PC-3 (cell line): ENCODE measurements at regions not wholly inside any gene's neighbourhood (a gene's known extent, or its start where the extent isn't known, plus 50 kb on each side); places are given as distances from the start of the nearest gene placed in this dataset.

Experiments used
- ATAC-seq: fragments of 200-7000 bp; cut with Tn5 transposase; 2 replicates; pipeline ENCODE4 v1.9.1; 2020; ENCODE audit warnings: mild to moderate bottlenecking, moderate library complexity
- BruUV-seq: library from RNA; stranded (reverse); fragments of 400-500 nt; replicated peaks from 2 replicates; lab custom pipeline; 2021; lab: Mats Ljungman, UMichigan
- CTCF ChIA-PET: fragments of 300-600 bp; sonication (Branson Sonifier 250); formaldehyde crosslinking; loops from one replicate; lab custom pipeline; 2022; ENCODE audit warnings: antibody characterized with exemption; lab: Charles Lee
- POLR2A ChIA-PET: fragments of 300-600 bp; sonication (Branson Sonifier 250); formaldehyde crosslinking; loops from one replicate; lab custom pipeline; 2022; ENCODE audit warnings: antibody characterized with exemption; ENCODE audit not compliant: unreplicated experiment; lab: Charles Lee
- DNase-seq: peaks from one replicate; pipeline ENCODE4 v3.0.0-alpha.2; 2015
- H2AFZ ChIP-seq: fragments of 300-600 bp; sonication (generic); 2 replicates; pipeline ENCODE4 v1.6.0; 2016; ENCODE audit warnings: antibody characterized with exemption, low read length
- H3F3A ChIP-seq: fragments of 300-600 bp; sonication (generic); one replicate; pipeline ENCODE4 v1.6.0; 2017; ENCODE audit warnings: antibody characterized with exemption, low read length, control low read depth, mild to moderate bottlenecking; ENCODE audit not compliant: unreplicated experiment
- H3K27ac ChIP-seq: fragments of 300-600 bp; sonication (generic); 2 replicates; pipeline ENCODE4 v1.5.1; 2016; ENCODE audit warnings: mild to moderate bottlenecking, low read length
- H3K27me3 ChIP-seq: fragments of 300-600 bp; sonication (generic); 2 replicates; pipeline ENCODE4 v1.6.1; 2016; ENCODE audit warnings: low read length, mixed read lengths
- H3K36me3 ChIP-seq: fragments of 300-600 bp; sonication (generic); 2 replicates; pipeline ENCODE4 v1.6.1; 2016; ENCODE audit warnings: low read depth, mixed run types, low read length, mixed read lengths
- H3K4me1 ChIP-seq: fragments of 300-600 bp; sonication (generic); 2 replicates; pipeline ENCODE4 v1.5.1; 2016; ENCODE audit warnings: low read length; ENCODE audit not compliant: insufficient read depth
- H3K4me2 ChIP-seq: fragments of 300-600 bp; sonication (generic); 2 replicates; pipeline ENCODE4 v1.6.0; 2016; ENCODE audit warnings: low read length
- H3K4me3 ChIP-seq: fragments of 300-600 bp; sonication (generic); 2 replicates; pipeline ENCODE4 v1.5.1; 2016; ENCODE audit warnings: mild to moderate bottlenecking, low read length, mixed read lengths
- H3K79me2 ChIP-seq: fragments of 300-600 bp; sonication (generic); 2 replicates; pipeline ENCODE4 v1.6.1; 2017; ENCODE audit warnings: low read length, mixed read lengths
- H3K9ac ChIP-seq: fragments of 300-600 bp; sonication (generic); 2 replicates; pipeline ENCODE4 v1.6.0; 2016; ENCODE audit warnings: mild to moderate bottlenecking, low read length
- H3K9me2 ChIP-seq: fragments of 300-600 bp; sonication (generic); replicated peaks from 2 replicates; pipeline ENCODE4 v1.6.1; 2016; ENCODE audit warnings: mixed run types, low read length, mixed read lengths
- H3K9me3 ChIP-seq: fragments of 300-600 bp; sonication (generic); 2 replicates; pipeline ENCODE4 v1.6.1; 2016; ENCODE audit warnings: low read length, mixed read lengths
- H4K20me1 ChIP-seq: fragments of 300-600 bp; sonication (generic); 2 replicates; pipeline ENCODE4 v1.6.1; 2016; ENCODE audit warnings: low read length, mixed read lengths
- EZH2 ChIP-seq: fragments of 300-600 bp; sonication (generic); IDR thresholded peaks from one replicate; pipeline ENCODE4 v1.6.1; 2017; ENCODE audit warnings: antibody characterized with exemption, mild to moderate bottlenecking, low read length; ENCODE audit not compliant: unreplicated experiment
- EZH2phosphoT487 ChIP-seq: fragments of 300-600 bp; sonication (generic); IDR thresholded peaks from 2 replicates; pipeline ENCODE4 v1.6.1; 2018; ENCODE audit warnings: mild to moderate bottlenecking, antibody characterized with exemption, low read length, borderline replicate concordance
- intact Hi-C: fragments of 100-400 bp; cut with micrococcal nuclease; formaldehyde crosslinking; loops from 2 replicates; pipeline ENCODE4 v1.9.0; 2023
- TF ChIP-seq, protein P1 (sequence below): fragments of 300-600 bp; sonication (generic); conservative IDR thresholded peaks from 2 replicates; pipeline ENCODE4 v1.5.1; 2017; ENCODE audit warnings: antibody characterized with exemption, low read depth, mild to moderate bottlenecking, low read length

DNA sequence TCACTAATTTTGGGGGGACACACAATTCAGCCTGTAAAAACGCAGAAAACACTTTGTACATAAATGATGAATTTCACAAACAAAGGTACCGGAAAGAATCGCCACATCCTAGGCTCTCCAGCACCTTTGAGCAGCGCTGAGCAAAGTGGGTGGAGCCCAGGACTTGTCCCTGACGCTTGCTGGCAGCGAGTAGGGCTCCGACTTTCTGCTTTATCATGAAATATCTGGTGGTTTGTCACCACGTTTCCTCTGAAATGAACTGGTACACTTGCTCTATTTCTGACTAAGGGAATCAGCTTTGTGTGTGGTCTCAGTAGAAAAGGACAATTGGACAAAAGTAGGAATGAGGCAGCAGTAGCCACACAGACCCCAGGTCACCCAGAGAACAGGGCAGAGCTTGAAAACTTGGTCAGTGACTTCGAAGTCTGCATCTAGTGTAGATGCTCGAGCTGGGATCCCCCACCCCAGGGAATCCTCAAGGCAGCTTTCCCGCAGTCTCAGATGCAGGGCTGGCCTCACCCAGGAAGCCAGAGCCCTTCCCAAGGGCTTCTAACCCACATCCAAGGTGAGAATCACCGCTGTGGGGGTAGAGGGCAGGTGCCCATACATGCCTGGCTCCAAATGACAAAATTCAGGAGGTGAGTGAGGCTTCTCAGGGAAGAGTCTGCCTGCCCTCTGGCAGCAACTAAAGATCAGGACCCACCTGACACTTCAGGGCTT lies 85.3 kb upstream of the SOX1 start:
- DNase-seq: no peak
- CTCF ChIA-PET: no interaction called here
- TF ChIP-seq EZH2phosphoT487 (no peak), EZH2 (no peak)
- TF ChIP-seq, protein P1, sequence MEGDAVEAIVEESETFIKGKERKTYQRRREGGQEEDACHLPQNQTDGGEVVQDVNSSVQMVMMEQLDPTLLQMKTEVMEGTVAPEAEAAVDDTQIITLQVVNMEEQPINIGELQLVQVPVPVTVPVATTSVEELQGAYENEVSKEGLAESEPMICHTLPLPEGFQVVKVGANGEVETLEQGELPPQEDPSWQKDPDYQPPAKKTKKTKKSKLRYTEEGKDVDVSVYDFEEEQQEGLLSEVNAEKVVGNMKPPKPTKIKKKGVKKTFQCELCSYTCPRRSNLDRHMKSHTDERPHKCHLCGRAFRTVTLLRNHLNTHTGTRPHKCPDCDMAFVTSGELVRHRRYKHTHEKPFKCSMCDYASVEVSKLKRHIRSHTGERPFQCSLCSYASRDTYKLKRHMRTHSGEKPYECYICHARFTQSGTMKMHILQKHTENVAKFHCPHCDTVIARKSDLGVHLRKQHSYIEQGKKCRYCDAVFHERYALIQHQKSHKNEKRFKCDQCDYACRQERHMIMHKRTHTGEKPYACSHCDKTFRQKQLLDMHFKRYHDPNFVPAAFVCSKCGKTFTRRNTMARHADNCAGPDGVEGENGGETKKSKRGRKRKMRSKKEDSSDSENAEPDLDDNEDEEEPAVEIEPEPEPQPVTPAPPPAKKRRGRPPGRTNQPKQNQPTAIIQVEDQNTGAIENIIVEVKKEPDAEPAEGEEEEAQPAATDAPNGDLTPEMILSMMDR: no peak
- no peaks in the 10 kb centered on the region for H3K4me1 ChIP-seq
- H2AFZ ChIP-seq: no peak overlapping the region
- no peak for ATAC-seq
- no peaks in the 10 kb centered on the region for H3K9me2 ChIP-seq
- no TSS peak for BruUV-seq
- H3K27ac ChIP-seq: no peak overlapping the region
- no peaks in the 10 kb centered on the region for H3K9me3 ChIP-seq
- H3K79me2 ChIP-seq: no peaks in the 10 kb centered on the region
- no peaks in the 10 kb centered on the region for H4K20me1 ChIP-seq
- intact Hi-C loops: no loop called here
- H3K4me2 ChIP-seq: no peak overlapping the region
- 0 out of 2 replicates have a peak, but pooled peaks cover 2% of the 10 kb centered on the region for H3K27me3 ChIP-seq
- H3K36me3 ChIP-seq: no peaks in the 10 kb centered on the region
- H3K4me3 ChIP-seq: no peak overlapping the region
- POLR2A ChIA-PET: no interaction called here
- H3F3A ChIP-seq: no peaks in the 10 kb centered on the region
- H3K9ac ChIP-seq: no peak overlapping the region

DNA sequence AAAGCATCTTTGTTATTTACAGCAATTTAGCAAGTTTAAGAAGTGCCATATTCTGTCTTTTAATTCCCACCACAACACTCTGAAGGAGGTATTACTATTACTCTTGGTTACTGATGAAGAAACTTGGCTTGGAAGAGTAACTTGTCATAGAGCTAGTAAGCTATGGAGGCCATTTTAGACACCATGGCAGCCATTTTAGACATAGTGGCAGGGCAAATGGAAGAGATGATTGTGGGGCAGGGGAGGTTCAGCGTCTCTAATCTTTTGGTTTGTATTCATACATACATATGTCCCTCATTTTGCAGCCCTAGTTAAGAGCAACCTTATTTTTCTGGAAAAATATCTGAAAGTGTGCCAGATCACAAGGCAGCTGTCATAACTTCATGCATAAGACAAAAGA lies 82.6 kb upstream of the SOX1 start:
- no peak overlapping the region for H2AFZ ChIP-seq
- no peak for TF ChIP-seq EZH2
- TF ChIP-seq EZH2phosphoT487: no peak
- TF ChIP-seq, protein P1: no peak
- ATAC-seq (no peak), DNase-seq (no peak)
- H4K20me1 ChIP-seq: no peaks in the 10 kb centered on the region
- ChIA-PET CTCF (no interaction called here), POLR2A (no interaction called here)
- no peaks in the 10 kb centered on the region for H3F3A ChIP-seq
- H3K9ac ChIP-seq: no peak overlapping the region
- no peaks in the 10 kb centered on the region for H3K9me3 ChIP-seq
- no peaks in the 10 kb centered on the region for H3K36me3 ChIP-seq
- H3K27ac ChIP-seq: no peak overlapping the region
- H3K79me2 ChIP-seq: no peaks in the 10 kb centered on the region
- no TSS peak for BruUV-seq
- 0 out of 2 replicates have a peak, but pooled peaks cover 2% of the 10 kb centered on the region for H3K27me3 ChIP-seq
- no peak overlapping the region for H3K4me3 ChIP-seq
- no peaks in the 10 kb centered on the region for H3K9me2 ChIP-seq
- intact Hi-C loops: no loop called here
- H3K4me2 ChIP-seq: no peak overlapping the region
- H3K4me1 ChIP-seq: no peaks in the 10 kb centered on the region

DNA sequence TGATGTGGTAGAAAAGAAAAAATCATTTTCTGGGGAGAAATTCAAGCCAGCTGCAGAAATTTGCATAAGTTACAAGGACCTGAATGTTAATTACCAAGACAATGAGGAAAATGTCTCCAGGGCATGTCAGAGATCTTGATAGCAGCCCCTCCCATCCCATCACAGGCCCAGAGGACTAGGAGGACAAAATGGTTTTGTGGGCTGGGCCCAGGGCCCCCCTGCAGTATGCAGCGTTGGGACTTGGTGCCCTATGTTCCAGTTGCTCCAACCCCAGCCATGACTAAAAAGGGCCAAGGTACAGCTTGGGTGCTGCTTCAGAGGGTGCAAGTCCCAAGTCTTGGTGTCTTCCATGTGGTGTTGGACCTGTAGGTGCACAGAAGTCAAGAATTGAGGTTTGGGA lies 76.6 kb upstream of the SOX1 start:
- TF ChIP-seq, protein P1: no peak
- no peak overlapping the region for H3K4me2 ChIP-seq
- ChIA-PET POLR2A (no interaction called here), CTCF (no interaction called here)
- H2AFZ ChIP-seq: no peak overlapping the region
- H3K27me3 ChIP-seq: no peaks in the 10 kb centered on the region
- DNase-seq (no peak), ATAC-seq (no peak)
- no peak overlapping the region for H3K27ac ChIP-seq
- no peaks in the 10 kb centered on the region for H3K9me3 ChIP-seq
- intact Hi-C loops: no loop called here
- H3K79me2 ChIP-seq: no peaks in the 10 kb centered on the region
- H4K20me1 ChIP-seq: no peaks in the 10 kb centered on the region
- H3K9ac ChIP-seq: no peak overlapping the region
- BruUV-seq: no TSS peak
- H3K4me3 ChIP-seq: no peak overlapping the region
- H3K9me2 ChIP-seq: no peaks in the 10 kb centered on the region
- no peaks in the 10 kb centered on the region for H3K4me1 ChIP-seq
- no peaks in the 10 kb centered on the region for H3F3A ChIP-seq
- no peaks in the 10 kb centered on the region for H3K36me3 ChIP-seq
